Left lung (tissue), 4 donors: ENCODE measurements at regions not wholly inside any gene's neighbourhood (a gene's known extent, or its start where the extent isn't known, plus 50 kb on each side); places are given as distances from the start of the nearest gene placed in this dataset.
A peak's percentile ranks its signal among the peaks of the same experiment; 100 is the strongest.

ENCODE experiments used
- ATAC-seq: fragments of 200-7000 bp; cut with Tn5 transposase; one replicate; pipeline ENCODE4 v1.9.1; 2020; ENCODE audit warnings: moderate library complexity
- DNase-seq, 4 donors: peaks; one replicate each; pipeline ENCODE4 v3.0.0-alpha.2; 2013 to 2020
- H3K27ac ChIP-seq, 2 donors: fragments of 200-600 bp; sonication (generic) in 1 of 2; one replicate each; pipeline versions ENCODE4 v1.5.0 to v1.8.0; 2020 to 2021
- H3K27me3 ChIP-seq, 2 donors: fragments of 200-600 bp; sonication (generic) in 1 of 2; one replicate each; pipeline versions ENCODE4 v1.5.0 to v1.8.0; 2020 to 2021
- H3K36me3 ChIP-seq, 2 donors: fragments of 200-600 bp; sonication (generic) in 1 of 2; one replicate each; pipeline versions ENCODE4 v1.5.0 to v1.8.0; 2020 to 2021
- H3K4me1 ChIP-seq, 2 donors: fragments of 200-600 bp; one replicate each; pipeline ENCODE4 v1.8.0; 2021
- H3K4me3 ChIP-seq, 2 donors: fragments of 200-600 bp; sonication (generic) in 1 of 2; one replicate each; pipeline versions ENCODE4 v1.5.0 to v1.8.0; 2020 to 2021; ENCODE audit warnings: mild to moderate bottlenecking in 1 of 2
- H3K9me3 ChIP-seq, 2 donors: fragments of 200-600 bp; sonication (generic) in 1 of 2; one replicate each; pipeline versions ENCODE4 v1.5.0 to v1.8.0; 2020 to 2021
- CTCF ChIP-seq, 2 donors: fragments of 200-600 bp; sonication (generic) in 1 of 2; IDR thresholded peaks; one replicate each; pipeline versions ENCODE4 v1.5.0 to v1.8.0; 2021; ENCODE audit warnings: antibody characterized with exemption in 2 of 2
- intact Hi-C, 2 donors: fragments of 100-400 bp; cut with DNase I; formaldehyde crosslinking; loops; one replicate each; pipeline versions ENCODE4 v1.11.2 to v1.14.2; 2022
- donor health status: DM: no; HTN: yes; CAD: no.
- donor health status: DM: no; HTN: no; CAD: no.

GRCh38 chr1:88168126-88168525 lies 515.9 kb upstream of the PKN2 start:
- TF ChIP-seq CTCF (IDR thresholded peaks at IDR 0.05) = no peak
- no peak overlapping the region for H3K4me3 ChIP-seq
- ATAC-seq (no peak), DNase-seq (no peak)
- H3K36me3 ChIP-seq = no peaks in the 10 kb centered on the region
- H3K27me3 ChIP-seq = no peaks in the 10 kb centered on the region
- H3K27ac ChIP-seq = no peak overlapping the region
- H3K9me3 ChIP-seq = no peaks in the 10 kb centered on the region
- no peaks in the 10 kb centered on the region for H3K4me1 ChIP-seq
- intact Hi-C loops = no loop called here

DNA sequence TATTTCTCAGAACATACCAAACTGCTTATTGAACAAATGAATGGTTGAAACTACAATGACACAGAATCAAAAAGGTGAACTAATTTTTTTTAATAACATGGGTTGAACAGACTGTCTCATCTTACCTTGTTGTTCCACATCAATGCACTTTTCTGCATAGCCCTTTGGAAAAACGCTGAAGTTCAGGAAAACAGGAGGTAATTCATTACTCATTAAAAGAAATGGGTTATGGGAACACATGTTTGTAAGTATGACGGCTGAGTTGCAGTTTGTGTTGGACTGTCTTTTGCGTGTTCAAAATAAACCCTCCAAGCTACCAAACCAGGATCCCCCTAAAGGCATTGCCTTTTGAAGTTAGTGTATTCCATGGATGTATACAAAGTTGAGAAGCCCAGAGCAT lies 514.9 kb upstream of the PKN2 start:
- ATAC-seq = no peak
- intact Hi-C loops = no loop called here
- H3K27me3 ChIP-seq = no peaks in the 10 kb centered on the region
- no peak for DNase-seq
- no peaks in the 10 kb centered on the region for H3K9me3 ChIP-seq
- no peak for TF ChIP-seq CTCF (IDR thresholded peaks at IDR 0.05)
- no peak overlapping the region for H3K4me3 ChIP-seq
- no peaks in the 10 kb centered on the region for H3K36me3 ChIP-seq
- H3K4me1 ChIP-seq = no peaks in the 10 kb centered on the region
- no peak overlapping the region for H3K27ac ChIP-seq

GRCh38 chr1:88169939-88170338 lies 514.1 kb upstream of the PKN2 start:
- ATAC-seq = no peak
- H3K9me3 ChIP-seq = no peaks in the 10 kb centered on the region
- H3K36me3 ChIP-seq = no peaks in the 10 kb centered on the region
- intact Hi-C loops = no loop called here
- DNase-seq = no peak
- no peaks in the 10 kb centered on the region for H3K4me1 ChIP-seq
- no peaks in the 10 kb centered on the region for H3K27me3 ChIP-seq
- no peak overlapping the region for H3K27ac ChIP-seq
- no peak for TF ChIP-seq CTCF (IDR thresholded peaks at IDR 0.05)
- H3K4me3 ChIP-seq = no peak overlapping the region

- TF ChIP-seq CTCF (IDR thresholded peaks at IDR 0.05) = no peak
- Histone ChIP-seq H3K27ac (peak overlapping the region in 1 of 2 donors; percentile 10), H3K9me3 (no peaks in the 10 kb centered on the region), H3K27me3 (no peaks in the 10 kb centered on the region), H3K36me3 (no peaks in the 10 kb centered on the region), H3K4me3 (no peak overlapping the region), H3K4me1 (no peaks in the 10 kb centered on the region)
- ATAC-seq (peak; percentile 66), DNase-seq (peak in 1 of 4 donors; percentile 24)
- intact Hi-C loops = no loop called here
Observed at GRCh38 chr1:88175120-88175630, 508.9 kb upstream of the PKN2 start.

DNA sequence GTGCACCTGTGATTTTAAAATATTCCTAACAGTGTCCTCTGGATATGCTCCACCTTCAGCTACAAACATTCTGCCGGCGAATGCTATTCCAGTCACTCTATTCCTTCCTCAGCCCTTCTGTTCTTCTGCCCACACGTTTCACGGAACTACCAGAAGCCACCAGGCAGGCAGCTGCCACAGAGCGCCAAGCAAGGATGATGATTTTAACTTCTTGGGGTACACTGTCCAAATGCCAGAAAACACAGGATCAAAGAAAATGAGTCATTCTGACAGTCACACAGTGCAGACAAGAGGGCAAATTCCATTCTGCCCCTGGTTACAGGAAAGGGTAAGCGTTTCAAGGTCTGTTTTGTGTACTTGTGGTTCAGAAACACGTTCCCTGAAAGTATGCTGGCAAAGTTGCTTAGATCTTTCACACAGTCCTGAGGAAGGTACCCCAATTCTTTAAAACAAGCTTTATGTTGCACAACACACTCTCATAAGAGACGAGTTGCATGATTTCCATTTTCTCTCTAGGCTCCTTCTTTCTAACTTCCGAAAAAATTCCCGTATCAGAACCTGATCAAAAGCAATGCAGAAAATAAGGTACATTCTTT lies 508.3 kb upstream of the PKN2 start:
- Histone ChIP-seq H3K36me3 (no peaks in the 10 kb centered on the region), H3K4me3 (no peak overlapping the region), H3K4me1 (no peaks in the 10 kb centered on the region), H3K9me3 (no peaks in the 10 kb centered on the region), H3K27me3 (no peaks in the 10 kb centered on the region), H3K27ac (peak overlapping the region in 1 of 2 donors; percentile 10)
- no peak for TF ChIP-seq CTCF (IDR thresholded peaks at IDR 0.05)
- peak; percentile 70 for ATAC-seq
- intact Hi-C loops = no loop called here
- DNase-seq = peak in 1 of 4 donors; percentile 27
